ENCODE measurements at regions not wholly inside any gene's neighbourhood (a gene's known extent, or its start where the extent isn't known, plus 50 kb on each side); places are given as distances from the start of the nearest gene placed in this dataset.

DNA sequence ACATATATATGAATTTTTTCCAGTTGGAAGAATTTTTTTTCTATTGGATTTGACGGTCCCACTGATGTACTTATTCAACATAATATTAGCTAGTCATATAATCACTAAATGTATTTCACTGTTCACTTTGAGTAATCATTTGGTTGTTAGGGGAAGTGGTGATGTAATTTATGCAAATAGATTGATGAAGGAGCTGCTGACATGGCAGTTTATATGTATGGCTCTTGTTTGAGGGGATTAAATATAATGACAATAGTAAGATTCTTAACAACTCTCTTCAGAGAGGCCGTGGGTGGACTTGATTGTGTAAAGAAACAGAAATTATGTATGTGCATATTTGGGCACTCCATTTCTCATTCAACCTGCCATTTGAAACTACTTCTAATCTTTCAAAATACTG is 653.6 kb upstream of the ADGRL4 start:
- no peaks in the 10 kb centered on the region for H3K36me3 ChIP-seq
- H3K27ac ChIP-seq: no peak overlapping the region
- no peaks in the 10 kb centered on the region for H3K9me3 ChIP-seq
- no peaks in the 10 kb centered on the region for H3K4me1 ChIP-seq
- TF ChIP-seq, protein P1, sequence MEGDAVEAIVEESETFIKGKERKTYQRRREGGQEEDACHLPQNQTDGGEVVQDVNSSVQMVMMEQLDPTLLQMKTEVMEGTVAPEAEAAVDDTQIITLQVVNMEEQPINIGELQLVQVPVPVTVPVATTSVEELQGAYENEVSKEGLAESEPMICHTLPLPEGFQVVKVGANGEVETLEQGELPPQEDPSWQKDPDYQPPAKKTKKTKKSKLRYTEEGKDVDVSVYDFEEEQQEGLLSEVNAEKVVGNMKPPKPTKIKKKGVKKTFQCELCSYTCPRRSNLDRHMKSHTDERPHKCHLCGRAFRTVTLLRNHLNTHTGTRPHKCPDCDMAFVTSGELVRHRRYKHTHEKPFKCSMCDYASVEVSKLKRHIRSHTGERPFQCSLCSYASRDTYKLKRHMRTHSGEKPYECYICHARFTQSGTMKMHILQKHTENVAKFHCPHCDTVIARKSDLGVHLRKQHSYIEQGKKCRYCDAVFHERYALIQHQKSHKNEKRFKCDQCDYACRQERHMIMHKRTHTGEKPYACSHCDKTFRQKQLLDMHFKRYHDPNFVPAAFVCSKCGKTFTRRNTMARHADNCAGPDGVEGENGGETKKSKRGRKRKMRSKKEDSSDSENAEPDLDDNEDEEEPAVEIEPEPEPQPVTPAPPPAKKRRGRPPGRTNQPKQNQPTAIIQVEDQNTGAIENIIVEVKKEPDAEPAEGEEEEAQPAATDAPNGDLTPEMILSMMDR (IDR thresholded peaks at IDR 0.05): no peak
- no peak overlapping the region for H3K4me3 ChIP-seq
- H3K27me3 ChIP-seq: no peaks in the 10 kb centered on the region
- no peak for DNase-seq (ENCODE audit: low spot score)

DNA sequence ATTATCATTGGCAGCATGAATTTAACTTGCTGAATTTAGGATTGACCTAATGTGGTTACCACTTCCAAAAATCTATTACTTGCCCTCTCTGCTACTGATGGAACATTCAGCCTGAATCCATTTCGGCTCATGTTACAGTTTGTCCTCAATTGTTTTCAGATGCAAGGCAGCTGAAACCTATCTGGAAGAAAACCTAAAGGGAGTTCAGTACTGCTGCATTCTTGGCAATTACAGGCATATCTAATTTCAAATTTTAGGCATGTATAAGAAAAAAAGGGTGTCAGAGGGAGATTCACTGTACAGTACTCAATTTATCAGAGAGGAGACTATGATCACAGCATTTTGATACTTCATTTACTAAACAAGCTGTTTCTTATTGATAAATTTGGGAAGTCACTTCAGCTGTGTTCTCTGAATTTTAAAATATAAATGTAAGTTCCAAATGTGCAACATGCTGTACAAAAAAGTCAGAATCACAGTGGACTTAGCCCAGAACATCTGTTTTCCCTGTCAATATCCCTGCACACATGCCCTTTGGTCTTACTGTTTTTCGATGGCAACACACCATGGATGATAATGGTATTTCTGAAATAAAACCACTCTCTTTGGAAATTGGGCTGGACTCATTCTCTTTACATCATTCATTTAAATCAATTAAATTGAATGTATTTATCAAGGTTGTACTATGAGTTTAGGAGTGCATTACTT is 651.6 kb upstream of the ADGRL4 start:
- no peaks in the 10 kb centered on the region for H3K4me1 ChIP-seq
- no peaks in the 10 kb centered on the region for H3K27me3 ChIP-seq
- H3K4me3 ChIP-seq: no peak overlapping the region
- no peaks in the 10 kb centered on the region for H3K9me3 ChIP-seq
- no peak overlapping the region for H3K27ac ChIP-seq
- H3K36me3 ChIP-seq: no peaks in the 10 kb centered on the region
- no peak for DNase-seq (ENCODE audit: low spot score)
- TF ChIP-seq, protein P1 (IDR thresholded peaks at IDR 0.05): no peak

DNA sequence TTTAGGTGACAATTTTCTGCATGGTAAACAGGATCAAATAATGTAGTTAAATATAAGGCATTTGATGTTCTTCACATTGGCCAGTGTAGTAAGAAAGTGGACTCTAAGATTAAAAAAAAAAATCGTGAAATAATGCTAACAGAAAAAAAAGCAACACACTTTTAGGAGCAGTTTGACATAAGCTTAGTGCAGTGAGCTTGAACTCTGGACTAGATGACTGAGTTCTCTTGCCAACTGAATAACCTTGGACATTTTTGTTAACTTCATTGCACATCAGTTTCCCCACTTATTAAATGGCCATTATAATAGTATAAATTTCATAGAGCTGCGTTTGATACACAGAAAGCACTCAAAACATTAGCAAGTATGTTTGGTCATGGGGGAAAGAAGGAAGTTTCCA is 649.3 kb upstream of the ADGRL4 start:
- Histone ChIP-seq H3K27me3 (no peaks in the 10 kb centered on the region), H3K4me1 (no peaks in the 10 kb centered on the region), H3K4me3 (no peak overlapping the region), H3K36me3 (no peaks in the 10 kb centered on the region), H3K27ac (no peak overlapping the region), H3K9me3 (no peaks in the 10 kb centered on the region)
- TF ChIP-seq, protein P1 (IDR thresholded peaks at IDR 0.05): no peak
- DNase-seq (ENCODE audit: low spot score): no peak

DNA sequence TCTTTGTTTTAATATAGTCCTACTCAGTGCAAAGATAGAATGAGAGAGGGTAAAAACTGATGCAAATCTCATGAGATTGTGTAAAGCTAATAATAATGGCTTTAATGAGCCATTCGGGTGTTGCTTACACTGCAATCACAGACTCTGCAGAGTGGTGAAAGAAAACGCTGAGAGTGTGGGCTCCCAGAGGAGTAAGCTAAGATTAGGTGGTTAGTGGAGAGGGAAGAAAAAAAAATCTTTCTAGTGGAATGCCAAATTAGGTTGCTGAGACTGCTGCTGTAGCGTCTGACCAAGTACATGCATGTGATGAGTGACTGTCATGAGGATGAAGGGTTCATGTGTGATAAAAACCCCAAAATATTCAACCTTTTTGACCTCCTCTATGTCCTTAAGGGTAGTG is 645.9 kb upstream of the ADGRL4 start:
- Histone ChIP-seq H3K4me1 (no peaks in the 10 kb centered on the region), H3K27ac (no peak overlapping the region), H3K9me3 (no peaks in the 10 kb centered on the region), H3K4me3 (no peak overlapping the region), H3K27me3 (no peaks in the 10 kb centered on the region), H3K36me3 (no peaks in the 10 kb centered on the region)
- no peak for DNase-seq (ENCODE audit: low spot score)
- TF ChIP-seq, protein P1 (IDR thresholded peaks at IDR 0.05): no peak

DNA sequence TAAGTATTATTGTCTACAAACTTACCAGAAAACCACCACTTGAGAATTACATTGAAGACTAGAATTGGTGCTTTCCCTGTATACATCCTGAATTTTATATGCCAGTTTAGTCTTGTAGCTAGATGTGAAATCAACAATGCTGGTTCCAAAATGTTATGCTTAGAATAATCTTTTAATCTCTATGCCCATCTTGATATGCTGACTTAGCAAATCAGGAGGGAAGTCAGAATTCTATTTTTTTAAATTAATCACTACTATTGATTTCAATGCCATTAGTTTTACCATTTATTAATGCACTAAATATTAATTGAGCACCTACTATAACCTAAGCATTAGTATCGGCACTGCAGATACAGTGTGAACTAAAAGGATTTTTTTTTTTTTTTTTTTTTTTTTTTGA is 641.6 kb upstream of the ADGRL4 start:
- H3K4me1 ChIP-seq: no peaks in the 10 kb centered on the region
- no peaks in the 10 kb centered on the region for H3K36me3 ChIP-seq
- H3K9me3 ChIP-seq: no peaks in the 10 kb centered on the region
- no peak overlapping the region for H3K27ac ChIP-seq
- H3K4me3 ChIP-seq: no peak overlapping the region
- no peaks in the 10 kb centered on the region for H3K27me3 ChIP-seq
- TF ChIP-seq, protein P1 (IDR thresholded peaks at IDR 0.05): no peak
- no peak for DNase-seq (ENCODE audit: low spot score)

DNA sequence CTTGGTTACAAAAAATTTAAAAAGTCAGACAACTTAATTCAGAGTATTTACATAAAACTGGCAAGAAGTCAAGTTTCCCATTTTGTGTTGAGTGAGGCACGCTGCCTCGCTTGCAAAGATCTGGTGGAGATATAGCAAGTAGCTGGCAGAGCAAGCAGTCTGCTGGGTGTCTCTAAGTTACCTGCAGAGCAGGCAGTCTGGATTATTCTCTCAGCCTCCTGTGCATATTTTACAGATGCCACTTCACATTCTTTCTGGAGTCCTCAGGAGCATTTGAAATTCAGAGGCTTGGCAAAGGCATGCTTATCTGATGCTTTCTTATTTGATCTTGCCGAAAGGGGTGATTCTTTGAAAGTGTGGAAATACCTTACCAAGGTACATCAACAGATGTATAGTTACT is 640.4 kb upstream of the ADGRL4 start:
- H3K27me3 ChIP-seq: no peaks in the 10 kb centered on the region
- TF ChIP-seq, protein P1 (IDR thresholded peaks at IDR 0.05): no peak
- H3K4me3 ChIP-seq: no peak overlapping the region

More for the DNA sequence above, 640.4 kb upstream of the ADGRL4 start:
- Histone ChIP-seq H3K27ac (no peak overlapping the region), H3K36me3 (no peaks in the 10 kb centered on the region), H3K4me1 (no peaks in the 10 kb centered on the region), H3K9me3 (no peaks in the 10 kb centered on the region)
- no peak for DNase-seq (ENCODE audit: low spot score)

Measured in right atrium auricular region (tissue), 2 donors.